ENCODE measurements at regions not wholly inside any gene's neighbourhood (a gene's known extent, or its start where the extent isn't known, plus 50 kb on each side); places are given as distances from the start of the nearest gene placed in this dataset.

DNA sequence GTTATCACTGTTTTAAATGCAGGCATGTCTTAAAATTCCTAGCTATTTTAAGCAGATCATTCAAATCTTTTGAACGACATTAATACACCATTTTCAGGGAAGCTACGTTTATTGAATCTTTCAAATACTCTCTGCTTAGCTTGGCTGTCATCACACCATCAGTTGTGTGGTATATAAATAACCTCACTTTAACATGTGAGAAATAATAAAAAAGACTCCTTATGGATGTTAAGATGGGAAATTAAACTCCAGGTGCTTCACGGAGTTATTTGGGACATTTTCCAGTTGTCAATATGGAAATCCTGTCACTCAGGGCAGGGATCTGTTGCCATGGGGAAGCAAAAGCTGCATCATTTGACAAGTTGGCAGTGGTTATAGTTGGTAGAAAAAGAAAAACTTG lies 649.2 kb upstream of the CDH2 start:
- no peak overlapping the region for H3K4me3 Mint-ChIP-seq
- no peak for DNase-seq (ENCODE audit: extremely low spot score, unreplicated experiment)
- TF ChIP-seq CTCF (conservative IDR thresholded peaks at IDR 0.05): no peak
- no peaks in the 10 kb centered on the region for H3K27me3 Mint-ChIP-seq
- peaks cover 8% of the 10 kb centered on the region for H3K4me1 Mint-ChIP-seq (ENCODE audit: unreplicated experiment)
- no peak overlapping the region for H3K27ac Mint-ChIP-seq
- no peaks in the 10 kb centered on the region for H3K9me3 Mint-ChIP-seq
- H3K36me3 Mint-ChIP-seq: no peaks in the 10 kb centered on the region

DNA sequence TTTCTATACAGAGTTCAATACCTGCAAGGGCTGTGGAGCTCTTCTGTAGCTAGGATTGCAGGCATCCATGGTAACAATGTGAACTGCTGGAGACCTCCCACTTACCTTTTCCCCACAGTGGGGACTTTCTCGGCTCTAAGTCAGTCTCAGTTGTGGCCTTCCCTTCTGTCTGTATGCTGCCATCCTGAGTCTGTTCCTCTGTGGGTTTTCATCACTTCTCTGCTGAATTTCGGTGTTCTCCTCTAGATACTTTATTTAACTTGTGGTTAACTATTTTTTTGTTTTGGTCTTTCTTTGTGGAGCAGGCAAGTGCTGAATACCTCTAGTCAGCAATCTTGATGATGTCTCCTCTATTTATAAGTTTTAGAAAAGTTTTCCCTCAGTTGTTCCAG lies 647.2 kb upstream of the CDH2 start:
- DNase-seq (ENCODE audit: extremely low spot score, unreplicated experiment): no peak
- no peaks in the 10 kb centered on the region for H3K9me3 Mint-ChIP-seq
- peaks cover 8% of the 10 kb centered on the region for H3K4me1 Mint-ChIP-seq (ENCODE audit: unreplicated experiment)
- H3K27me3 Mint-ChIP-seq: no peaks in the 10 kb centered on the region
- H3K27ac Mint-ChIP-seq: no peak overlapping the region
- no peaks in the 10 kb centered on the region for H3K36me3 Mint-ChIP-seq
- no peak for TF ChIP-seq CTCF (conservative IDR thresholded peaks at IDR 0.05)
- no peak overlapping the region for H3K4me3 Mint-ChIP-seq

GRCh38 chr18:28823506-28824182 lies 646.7 kb upstream of the CDH2 start:
- H3K4me1 Mint-ChIP-seq (ENCODE audit: unreplicated experiment): peaks cover 6% of the 10 kb centered on the region

DNA sequence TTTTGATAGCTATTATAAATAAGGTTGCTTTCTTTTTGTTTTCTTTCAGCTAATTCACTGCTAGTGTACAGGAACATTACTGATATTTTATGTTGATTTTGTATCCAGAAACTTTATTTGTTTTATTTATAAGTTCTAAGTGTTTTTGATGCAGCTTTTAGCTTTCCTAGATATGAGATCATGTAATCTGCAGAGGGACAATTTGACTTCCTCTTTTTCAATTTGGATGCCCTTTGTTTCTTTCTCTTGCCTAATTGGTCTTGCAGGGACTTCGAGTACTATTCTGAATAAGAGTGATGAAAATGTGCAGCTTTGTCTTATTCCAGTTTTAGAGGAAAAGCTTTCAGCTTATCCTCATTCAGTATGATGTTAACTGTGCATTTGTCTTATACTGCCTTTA lies 643.4 kb upstream of the CDH2 start:
- no peak for DNase-seq (ENCODE audit: extremely low spot score, unreplicated experiment)
- Mint-ChIP-seq H3K36me3 (no peaks in the 10 kb centered on the region), H3K4me1 (ENCODE audit: unreplicated experiment) (no peaks in the 10 kb centered on the region), H3K27ac (no peak overlapping the region), H3K4me3 (no peak overlapping the region), H3K9me3 (no peaks in the 10 kb centered on the region), H3K27me3 (no peaks in the 10 kb centered on the region)
- no peak for TF ChIP-seq CTCF (conservative IDR thresholded peaks at IDR 0.05)

More at GRCh38 chr18:28823506-28824182, 646.7 kb upstream of the CDH2 start:
- DNase-seq (ENCODE audit: extremely low spot score, unreplicated experiment): no peak
- H3K27ac Mint-ChIP-seq: no peak overlapping the region
- H3K9me3 Mint-ChIP-seq: no peaks in the 10 kb centered on the region
- H3K4me3 Mint-ChIP-seq: no peak overlapping the region
- TF ChIP-seq CTCF (conservative IDR thresholded peaks at IDR 0.05): no peak
- H3K36me3 Mint-ChIP-seq: no peaks in the 10 kb centered on the region
- H3K27me3 Mint-ChIP-seq: no peaks in the 10 kb centered on the region

DNA sequence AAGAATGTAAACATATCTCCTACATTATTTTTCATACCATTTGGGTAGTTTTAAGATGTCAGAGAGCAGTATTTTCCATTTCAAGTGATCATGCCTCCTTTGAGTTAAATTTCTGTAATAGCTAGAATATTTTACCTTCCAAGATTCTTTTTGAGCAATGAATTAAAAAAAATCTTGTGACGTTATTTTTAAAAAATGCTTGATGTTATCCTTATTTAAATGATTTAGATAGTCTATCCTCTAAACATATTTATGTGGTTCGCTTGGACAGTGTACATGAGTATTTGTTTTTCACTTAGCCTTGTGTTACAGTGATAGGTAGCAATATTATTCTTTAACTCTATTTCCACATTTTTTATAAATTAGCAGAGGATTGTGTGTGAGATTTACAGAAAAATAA lies 639.2 kb upstream of the CDH2 start:
- no peaks in the 10 kb centered on the region for H3K36me3 Mint-ChIP-seq
- H3K27me3 Mint-ChIP-seq: no peaks in the 10 kb centered on the region
- no peak for TF ChIP-seq CTCF (conservative IDR thresholded peaks at IDR 0.05)
- H3K9me3 Mint-ChIP-seq: no peaks in the 10 kb centered on the region
- no peaks in the 10 kb centered on the region for H3K4me1 Mint-ChIP-seq (ENCODE audit: unreplicated experiment)
- H3K27ac Mint-ChIP-seq: no peak overlapping the region
- DNase-seq (ENCODE audit: extremely low spot score, unreplicated experiment): no peak
- no peak overlapping the region for H3K4me3 Mint-ChIP-seq

- no peaks in the 10 kb centered on the region for H3K4me1 Mint-ChIP-seq (ENCODE audit: unreplicated experiment)
- peaks cover 1% of the 10 kb centered on the region for H3K9me3 Mint-ChIP-seq
- no peak overlapping the region for H3K4me3 Mint-ChIP-seq
- H3K27ac Mint-ChIP-seq: no peak overlapping the region
- no peak for DNase-seq (ENCODE audit: extremely low spot score, unreplicated experiment)
- no peaks in the 10 kb centered on the region for H3K27me3 Mint-ChIP-seq
- H3K36me3 Mint-ChIP-seq: no peaks in the 10 kb centered on the region
- TF ChIP-seq CTCF (conservative IDR thresholded peaks at IDR 0.05): no peak
Observed at GRCh38 chr18:28814365-28814764, 637.4 kb upstream of the CDH2 start.
